MCF 10A (cell line): ENCODE measurements at regions not wholly inside any gene's neighbourhood (a gene's known extent, or its start where the extent isn't known, plus 50 kb on each side); places are given as distances from the start of the nearest gene placed in this dataset.

Source experiments
- BruUV-seq: library from RNA; stranded (reverse); fragments of 400-500 nt; replicated peaks from 2 replicates; lab custom pipeline; 2021; lab: Mats Ljungman, UMichigan
- CTCF ChIA-PET: fragments of 300-600 bp; sonication (Branson Sonifier 250); formaldehyde crosslinking; extraction: SDS; loops from one replicate; lab custom pipeline; 2021; ENCODE audit warnings: antibody characterized with exemption, inconsistent platforms; lab: Yijun Ruan, JAX
- POLR2A ChIA-PET: fragments of 300-600, 350-650 bp; sonication (Branson Sonifier 250); formaldehyde crosslinking; extraction: SDS; loops from one replicate; lab custom pipeline; 2020; ENCODE audit warnings: antibody characterized with exemption, inconsistent platforms; lab: Yijun Ruan, JAX
- DNase-seq: peaks from one replicate; pipeline ENCODE4 v3.0.0-alpha.2; 2018; ENCODE audit not compliant: unreplicated experiment
- H3K27ac Mint-ChIP-seq: one replicate; pipeline ENCODE4 v1.8.0; 2022; ENCODE audit warnings: mild to moderate bottlenecking, low read depth, mixed read lengths; ENCODE audit not compliant: unreplicated experiment
- H3K27me3 Mint-ChIP-seq: one replicate; pipeline ENCODE4 v1.8.0; 2022; ENCODE audit warnings: mixed read lengths; ENCODE audit not compliant: insufficient read depth, unreplicated experiment
- H3K36me3 Mint-ChIP-seq: one replicate; pipeline ENCODE4 v1.8.0; 2022; ENCODE audit warnings: mild to moderate bottlenecking, moderate library complexity, mixed read lengths; ENCODE audit not compliant: insufficient read depth, unreplicated experiment
- H3K4me1 Mint-ChIP-seq: one replicate; pipeline ENCODE4 v1.8.0; 2022; ENCODE audit warnings: mixed read lengths; ENCODE audit not compliant: insufficient read depth, unreplicated experiment
- H3K4me3 Mint-ChIP-seq: one replicate; pipeline ENCODE4 v1.8.0; 2022; ENCODE audit warnings: mild to moderate bottlenecking, moderate library complexity, mixed read lengths; ENCODE audit not compliant: unreplicated experiment
- H3K9me3 Mint-ChIP-seq: one replicate; pipeline ENCODE4 v1.8.0; 2022; ENCODE audit warnings: mixed read lengths; ENCODE audit not compliant: unreplicated experiment
- intact Hi-C: fragments of 100-400 bp; cut with micrococcal nuclease; formaldehyde crosslinking; loops from 2 replicates; pipeline ENCODE4 v1.14.1; 2022
- TF ChIP-seq, protein P1 (sequence below): fragments of 200-600 bp; IDR thresholded peaks from one replicate; pipeline ENCODE4 v1.8.0; 2022; ENCODE audit warnings: antibody characterized with exemption, mild to moderate bottlenecking; ENCODE audit not compliant: unreplicated experiment

DNA sequence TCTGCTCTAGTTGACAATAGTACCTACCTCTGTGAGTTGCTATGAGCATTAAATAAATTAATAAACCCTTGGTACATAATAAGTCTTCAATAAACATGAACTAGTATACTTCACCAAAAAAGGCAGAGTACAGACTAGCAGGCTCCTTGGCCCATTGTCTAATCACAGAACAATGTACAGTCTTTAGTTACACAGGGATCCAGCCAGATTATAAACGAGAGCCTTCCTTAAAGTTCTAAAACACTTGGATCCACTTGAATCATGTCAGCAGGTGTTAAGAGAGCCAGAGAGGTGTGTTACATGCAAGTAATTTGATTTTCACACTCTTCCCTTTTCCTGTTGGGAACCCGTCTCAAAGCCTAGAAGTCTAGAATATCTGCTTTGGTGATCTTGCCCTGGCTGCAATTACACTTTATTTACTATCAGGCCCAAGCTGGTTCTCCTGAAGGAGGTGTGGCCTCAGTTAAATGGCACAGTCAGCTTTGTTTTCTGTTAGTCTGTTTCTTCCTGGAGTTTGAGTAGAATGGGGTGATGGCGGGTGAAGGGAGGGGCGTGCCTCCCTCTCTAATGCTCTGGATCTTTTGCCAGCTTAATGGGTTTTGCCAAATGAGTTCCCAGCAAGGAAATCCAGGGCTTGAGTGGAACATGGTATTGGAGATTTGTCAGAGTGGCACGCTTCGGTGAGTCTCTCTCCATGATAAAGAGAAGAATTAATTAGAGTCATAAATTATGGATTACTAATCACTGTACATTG is 570.9 kb upstream of the CAMK1G start:
- ChIA-PET CTCF (interaction anchor here (0.7 to 1.6 kb wide), 4 partner anchors 9 to 363 kb away, joined by 3 to 4 read pairs (median 3); no protein-coding TSS in a partner anchor), POLR2A (interaction anchor here (0.6 to 1.2 kb wide), 3 partner anchors 15 to 317 kb away, joined by 3 read pairs; no protein-coding TSS in a partner anchor)
- BruUV-seq = no TSS peak
- intact Hi-C loops = no loop called here
- H3K36me3 Mint-ChIP-seq = no peaks in the 10 kb centered on the region
- H3K27me3 Mint-ChIP-seq = no peaks in the 10 kb centered on the region
- H3K4me1 Mint-ChIP-seq = no peaks in the 10 kb centered on the region
- DNase-seq = no peak
- no peak overlapping the region for H3K4me3 Mint-ChIP-seq
- H3K27ac Mint-ChIP-seq = no peak overlapping the region
- TF ChIP-seq, protein P1, sequence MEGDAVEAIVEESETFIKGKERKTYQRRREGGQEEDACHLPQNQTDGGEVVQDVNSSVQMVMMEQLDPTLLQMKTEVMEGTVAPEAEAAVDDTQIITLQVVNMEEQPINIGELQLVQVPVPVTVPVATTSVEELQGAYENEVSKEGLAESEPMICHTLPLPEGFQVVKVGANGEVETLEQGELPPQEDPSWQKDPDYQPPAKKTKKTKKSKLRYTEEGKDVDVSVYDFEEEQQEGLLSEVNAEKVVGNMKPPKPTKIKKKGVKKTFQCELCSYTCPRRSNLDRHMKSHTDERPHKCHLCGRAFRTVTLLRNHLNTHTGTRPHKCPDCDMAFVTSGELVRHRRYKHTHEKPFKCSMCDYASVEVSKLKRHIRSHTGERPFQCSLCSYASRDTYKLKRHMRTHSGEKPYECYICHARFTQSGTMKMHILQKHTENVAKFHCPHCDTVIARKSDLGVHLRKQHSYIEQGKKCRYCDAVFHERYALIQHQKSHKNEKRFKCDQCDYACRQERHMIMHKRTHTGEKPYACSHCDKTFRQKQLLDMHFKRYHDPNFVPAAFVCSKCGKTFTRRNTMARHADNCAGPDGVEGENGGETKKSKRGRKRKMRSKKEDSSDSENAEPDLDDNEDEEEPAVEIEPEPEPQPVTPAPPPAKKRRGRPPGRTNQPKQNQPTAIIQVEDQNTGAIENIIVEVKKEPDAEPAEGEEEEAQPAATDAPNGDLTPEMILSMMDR = no peak
- peaks cover 9% of the 10 kb centered on the region for H3K9me3 Mint-ChIP-seq

- no peaks in the 10 kb centered on the region for H3K36me3 Mint-ChIP-seq
- no peak overlapping the region for H3K4me3 Mint-ChIP-seq
- POLR2A ChIA-PET = no interaction called here
- no TSS peak for BruUV-seq
- intact Hi-C loops = no loop called here
- H3K27ac Mint-ChIP-seq = no peak overlapping the region
- H3K9me3 Mint-ChIP-seq = peaks cover 23% of the 10 kb centered on the region
- no peak for DNase-seq
- no peaks in the 10 kb centered on the region for H3K27me3 Mint-ChIP-seq
- TF ChIP-seq, protein P1 = no peak
- H3K4me1 Mint-ChIP-seq = no peaks in the 10 kb centered on the region
- CTCF ChIA-PET = interaction anchor here (0.9 kb wide), 1 partner anchor 361 kb away, joined by 3 read pairs; no protein-coding TSS in a partner anchor
These were observed 568.4 kb upstream of the CAMK1G start for GRCh38 chr1:209015092-209015491.

GRCh38 chr1:209021622-209022021 is 561.9 kb upstream of the CAMK1G start:
- ChIA-PET POLR2A (no interaction called here), CTCF (interaction anchor here (0.6 kb wide), 1 partner anchor 34 kb away, joined by 3 read pairs; no protein-coding TSS in a partner anchor)
- H3K4me3 Mint-ChIP-seq = no peak overlapping the region
- TF ChIP-seq, protein P1 = no peak
- no peak for DNase-seq
- intact Hi-C loops = no loop called here
- H3K9me3 Mint-ChIP-seq = peaks cover 23% of the 10 kb centered on the region
- H3K4me1 Mint-ChIP-seq = no peaks in the 10 kb centered on the region
- no peaks in the 10 kb centered on the region for H3K27me3 Mint-ChIP-seq
- H3K27ac Mint-ChIP-seq = no peak overlapping the region
- no peaks in the 10 kb centered on the region for H3K36me3 Mint-ChIP-seq
- BruUV-seq = no TSS peak

GRCh38 chr1:209023790-209024189 is 559.7 kb upstream of the CAMK1G start:
- H3K4me3 Mint-ChIP-seq = no peak overlapping the region
- no TSS peak for BruUV-seq
- H3K9me3 Mint-ChIP-seq = peaks cover 9% of the 10 kb centered on the region
- intact Hi-C loops = no loop called here
- CTCF ChIA-PET = interaction anchor here (0.6 to 1.0 kb wide), 3 partner anchors 8 to 737 kb away, joined by 3 read pairs; no protein-coding TSS in a partner anchor
- TF ChIP-seq, protein P1 = no peak
- H3K4me1 Mint-ChIP-seq = no peaks in the 10 kb centered on the region
- DNase-seq = no peak
- POLR2A ChIA-PET = interaction anchor here (1.4 kb wide), 1 partner anchor 25 kb away, joined by 3 read pairs; no protein-coding TSS in a partner anchor
- no peak overlapping the region for H3K27ac Mint-ChIP-seq
- no peaks in the 10 kb centered on the region for H3K36me3 Mint-ChIP-seq
- H3K27me3 Mint-ChIP-seq = no peaks in the 10 kb centered on the region
